OCI-LY7 (cell line): ENCODE measurements at regions not wholly inside any gene's neighbourhood (a gene's known extent, or its start where the extent isn't known, plus 50 kb on each side); places are given as distances from the start of the nearest gene placed in this dataset.

Experiments used
- BruUV-seq: library from RNA; stranded (reverse); fragments of 400-500 nt; replicated peaks from 2 replicates; lab custom pipeline; 2021; lab: Mats Ljungman, UMichigan
- CTCF ChIA-PET: fragments of 300-600 bp; sonication (Branson Sonifier 250); formaldehyde crosslinking; loops from one replicate; lab custom pipeline; 2022; ENCODE audit warnings: antibody characterized with exemption; ENCODE audit not compliant: unreplicated experiment; lab: Charles Lee
- POLR2A ChIA-PET: fragments of 300-600 bp; sonication (Branson Sonifier 250); formaldehyde crosslinking; loops from one replicate; lab custom pipeline; 2022; ENCODE audit warnings: antibody characterized with exemption; lab: Charles Lee
- DNase-seq: peaks from one replicate; pipeline ENCODE4 v3.0.0-alpha.2; 2015; ENCODE audit warnings: low spot score
- H2AFZ ChIP-seq: fragments of 200-600 bp; sonication (generic), shearing (Covaris generic); 2 replicates; pipeline ENCODE4 v1.6.1; 2014; ENCODE audit warnings: mild to moderate bottlenecking, antibody characterized with exemption, low read length, moderate library complexity
- H3K27ac ChIP-seq: fragments of 200-600 bp; sonication (generic); 2 replicates; pipeline ENCODE4 v1.5.1; 2014; ENCODE audit warnings: mixed run types, low read depth, mild to moderate bottlenecking, moderate library complexity, low read length, inconsistent platforms; ENCODE audit not compliant: poor library complexity, severe bottlenecking
- H3K36me3 ChIP-seq: fragments of 200-600 bp; sonication (generic); 2 replicates; pipeline ENCODE4 v1.6.1; 2014; ENCODE audit warnings: mild to moderate bottlenecking, antibody characterized with exemption, low read length, moderate library complexity, mixed read lengths; ENCODE audit not compliant: insufficient read depth
- H3K4me1 ChIP-seq: fragments of 200-600 bp; sonication (generic); 2 replicates; pipeline ENCODE4 v1.5.1; 2014; ENCODE audit warnings: mild to moderate bottlenecking, low read length; ENCODE audit not compliant: insufficient read depth, poor library complexity, severe bottlenecking
- H3K4me2 ChIP-seq: fragments of 200-600 bp; sonication (generic); 2 replicates; pipeline ENCODE4 v1.6.1; 2014; ENCODE audit warnings: mild to moderate bottlenecking, low read length
- H3K4me3 ChIP-seq: fragments of 200-600 bp; sonication (generic); 2 replicates; pipeline ENCODE4 v1.5.1; 2014; ENCODE audit warnings: mild to moderate bottlenecking, low read depth, low read length; ENCODE audit not compliant: poor library complexity, severe bottlenecking
- H3K79me2 ChIP-seq: fragments of 200-600 bp; sonication (generic); 2 replicates; pipeline ENCODE4 v1.6.1; 2016; ENCODE audit warnings: low read depth, mild to moderate bottlenecking, low read length, moderate library complexity, mixed read lengths; ENCODE audit not compliant: insufficient read depth
- H3K9me2 ChIP-seq: fragments of 200-600 bp; sonication (generic); 2 replicates; pipeline ENCODE4 v1.6.1; 2016; ENCODE audit warnings: mild to moderate bottlenecking, low read length, mixed read lengths; ENCODE audit not compliant: insufficient read depth
- H3K9me3 ChIP-seq: fragments of 200-600 bp; sonication (generic); 2 replicates; pipeline ENCODE4 v1.6.1; 2014; ENCODE audit warnings: mild to moderate bottlenecking, mixed run types, low read length, mixed read lengths
- H4K20me1 ChIP-seq: fragments of 200-600 bp; sonication (generic); 2 replicates; pipeline ENCODE4 v1.6.1; 2014; ENCODE audit warnings: mild to moderate bottlenecking, antibody characterized with exemption, low read length, moderate library complexity, mixed read lengths; ENCODE audit not compliant: insufficient read depth
- CTCF ChIP-seq: fragments of 200-600 bp; sonication (generic); conservative IDR thresholded peaks from 2 replicates; pipeline ENCODE4 v1.5.1; 2014; ENCODE audit warnings: mild to moderate bottlenecking, antibody characterized with exemption, low read length, moderate library complexity, mixed read lengths
- EZH2phosphoT487 ChIP-seq: fragments of 200-600 bp; sonication (generic); IDR thresholded peaks from 2 replicates; pipeline ENCODE4 v1.6.1; 2018; ENCODE audit warnings: low read depth, borderline replicate concordance, mild to moderate bottlenecking, mixed run types, antibody characterized with exemption, low read length, moderate library complexity, mixed read lengths
- intact Hi-C: fragments of 100-400 bp; cut with micrococcal nuclease; formaldehyde crosslinking; loops from one replicate; pipeline ENCODE4 v1.10.0; 2022; ENCODE audit not compliant: unreplicated experiment

- H3K4me2 ChIP-seq: no peak overlapping the region
- no peaks in the 10 kb centered on the region for H4K20me1 ChIP-seq
- no peaks in the 10 kb centered on the region for H3K79me2 ChIP-seq
- no peaks in the 10 kb centered on the region for H3K9me3 ChIP-seq
- intact Hi-C loops: no loop called here
- ChIA-PET CTCF (no interaction called here), POLR2A (no interaction called here)
- no peak overlapping the region for H2AFZ ChIP-seq
- BruUV-seq: no TSS peak
- H3K36me3 ChIP-seq: no peaks in the 10 kb centered on the region
- no peaks in the 10 kb centered on the region for H3K4me1 ChIP-seq
- no peak overlapping the region for H3K4me3 ChIP-seq
- H3K9me2 ChIP-seq: no peaks in the 10 kb centered on the region
- DNase-seq: no peak
- H3K27ac ChIP-seq: no peak overlapping the region
- TF ChIP-seq CTCF (no peak), EZH2phosphoT487 (no peak)
These were observed 220.5 kb downstream of the RND3 start for GRCh38 chr2:150266931-150267330.

GRCh38 chr2:150264442-150264841, 223.0 kb downstream of the RND3 start:
- Histone ChIP-seq H3K9me3 (no peaks in the 10 kb centered on the region), H3K36me3 (no peaks in the 10 kb centered on the region), H2AFZ (no peak overlapping the region), H3K27ac (no peak overlapping the region), H4K20me1 (no peaks in the 10 kb centered on the region), H3K4me2 (no peak overlapping the region), H3K79me2 (no peaks in the 10 kb centered on the region), H3K4me1 (no peaks in the 10 kb centered on the region), H3K4me3 (no peak overlapping the region), H3K9me2 (no peaks in the 10 kb centered on the region)
- no TSS peak for BruUV-seq
- intact Hi-C loops: no loop called here
- ChIA-PET POLR2A (interaction anchor here (0.5 to 0.6 kb wide), 2 partner anchors 16 to 505 kb away, joined by 3 read pairs; no protein-coding TSS in a partner anchor), CTCF (no interaction called here)
- no peak for TF ChIP-seq CTCF
- no peak for TF ChIP-seq EZH2phosphoT487
- DNase-seq: no peak

- Histone ChIP-seq H3K27ac (no peak overlapping the region), H3K36me3 (no peaks in the 10 kb centered on the region), H3K4me1 (no peaks in the 10 kb centered on the region), H3K79me2 (no peaks in the 10 kb centered on the region), H2AFZ (no peak overlapping the region), H4K20me1 (no peaks in the 10 kb centered on the region), H3K9me2 (no peaks in the 10 kb centered on the region), H3K4me2 (no peak overlapping the region), H3K9me3 (no peaks in the 10 kb centered on the region), H3K4me3 (no peak overlapping the region)
- CTCF ChIA-PET: no interaction called here
- no peak for DNase-seq
- TF ChIP-seq EZH2phosphoT487: no peak
- BruUV-seq: no TSS peak
- POLR2A ChIA-PET: interaction anchor here (0.7 kb wide), 1 partner anchor 135 kb away, joined by 3 read pairs; no protein-coding TSS in a partner anchor
- intact Hi-C loops: no loop called here
These were observed 225.8 kb downstream of the RND3 start for GRCh38 chr2:150261691-150262090.
